GM21576 (cell line): ENCODE measurements at regions not wholly inside any gene's neighbourhood (a gene's known extent, or its start where the extent isn't known, plus 50 kb on each side); places are given as distances from the start of the nearest gene placed in this dataset.
"Not testable (repeated sequence)": the region's sequence is repeated elsewhere in the genome, so short reads cannot be mapped to it uniquely, and the experiment has no call there.

Experiments
- ATAC-seq: cut with Tn5 transposase; IDR thresholded peaks from one replicate; pipeline ENCODE4 v1.9.1; 2021; ENCODE audit warnings: mild to moderate bottlenecking, moderate library complexity; ENCODE audit not compliant: unreplicated experiment

DNA sequence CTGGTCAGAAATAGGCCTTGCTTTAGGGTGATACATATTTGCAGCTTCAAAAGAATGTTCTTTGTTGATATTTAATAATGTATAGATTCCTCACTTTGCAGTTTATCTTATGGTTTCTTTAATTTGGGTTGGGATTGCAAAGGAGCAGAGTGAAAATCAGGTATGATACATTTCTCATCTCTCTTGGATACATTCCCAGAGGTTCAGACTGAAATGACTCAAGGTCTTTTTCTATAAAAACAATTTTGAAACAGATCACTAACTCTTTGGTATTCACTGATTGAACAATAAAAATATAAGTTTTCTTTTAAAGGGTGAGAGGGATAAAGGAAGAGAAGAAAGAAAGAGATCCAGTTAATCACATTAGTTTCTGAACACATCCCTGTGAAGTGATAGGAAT is 606.5 kb upstream of the CAMK1G start:
- ATAC-seq: no peak

DNA sequence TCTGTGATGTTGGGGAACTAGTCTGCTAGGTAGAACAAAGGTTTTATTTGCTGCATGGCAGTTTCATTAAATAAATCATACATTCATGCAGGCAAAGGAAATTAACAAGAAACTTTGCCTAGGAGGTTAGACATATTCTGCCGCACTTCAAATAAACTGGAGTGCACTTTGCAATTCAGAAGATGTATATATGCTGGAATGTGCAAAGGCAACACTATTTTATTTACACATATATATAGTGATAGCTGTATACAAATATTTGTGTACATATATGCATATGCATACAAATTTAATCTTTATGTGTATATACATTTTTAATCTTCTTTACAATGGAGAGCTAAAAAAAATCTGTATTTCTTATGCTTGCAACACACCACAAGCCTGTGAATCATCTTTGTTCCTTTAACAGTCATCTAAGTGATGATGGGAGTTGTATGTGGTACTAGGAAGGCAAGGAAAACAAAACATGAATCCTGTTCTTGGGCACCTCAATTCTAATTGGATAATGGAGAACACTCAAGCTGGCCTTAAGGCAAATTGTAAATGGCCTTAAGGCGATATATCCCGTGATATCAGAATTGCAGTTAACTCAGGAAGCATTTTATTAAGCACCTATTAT is 605.8 kb upstream of the CAMK1G start:
- no peak for ATAC-seq

DNA sequence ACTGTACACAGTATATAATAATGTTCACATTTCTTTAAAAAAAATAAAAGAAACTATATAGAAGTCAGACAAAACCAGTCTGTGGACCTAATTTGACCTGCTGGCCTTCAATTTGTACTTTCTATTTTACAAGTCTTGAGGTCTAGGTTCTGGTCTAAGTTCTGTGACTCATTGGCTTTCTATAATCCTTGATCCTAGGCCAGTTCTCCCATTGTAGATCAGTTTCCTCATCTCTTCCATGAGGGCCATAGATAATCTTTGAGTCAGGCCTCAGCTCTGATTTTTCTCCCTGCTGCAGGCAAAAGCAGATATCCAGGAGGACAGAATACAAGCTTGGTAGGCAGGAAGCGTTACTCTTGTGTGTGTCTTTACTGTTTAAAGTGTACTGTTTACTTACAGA is 603.7 kb upstream of the CAMK1G start:
- no peak for ATAC-seq

DNA sequence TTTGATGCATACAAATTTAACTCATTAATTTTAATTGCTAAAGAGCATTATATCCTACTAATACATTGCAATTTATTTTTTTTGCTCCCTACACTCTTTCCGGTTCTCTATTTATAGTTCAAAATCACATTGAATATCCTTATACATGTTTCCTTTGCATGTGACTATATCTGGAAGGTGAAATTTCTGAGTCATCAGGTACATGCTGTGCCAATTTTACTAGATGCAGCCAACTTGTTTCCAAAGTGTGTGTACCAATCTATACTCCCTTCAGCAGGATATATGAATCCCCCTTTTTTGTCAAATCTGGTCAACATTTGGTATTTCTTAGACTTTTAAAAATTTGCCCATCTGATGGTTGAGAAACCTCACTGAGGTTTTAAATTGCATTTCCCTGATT is 602.9 kb upstream of the CAMK1G start:
- no peak for ATAC-seq

DNA sequence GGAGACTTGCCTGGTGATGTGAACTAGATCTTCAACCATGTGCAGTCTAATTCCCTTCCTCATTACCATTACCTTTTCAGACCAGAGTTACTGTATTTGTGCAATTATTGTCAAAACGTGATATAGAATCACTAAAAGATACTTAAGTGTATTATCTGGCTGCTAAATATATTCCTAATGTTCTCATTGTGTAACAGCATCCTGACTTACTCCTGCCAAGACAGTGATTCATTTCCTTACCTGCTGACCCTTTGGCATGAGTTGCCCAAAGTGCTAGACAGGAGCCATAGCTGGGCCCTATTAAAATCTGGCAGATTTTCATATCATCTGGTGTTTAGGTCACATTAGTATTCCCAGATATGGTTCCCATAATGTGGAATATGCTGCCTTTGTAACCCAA is 598.3 kb upstream of the CAMK1G start:
- ATAC-seq: no peak

DNA sequence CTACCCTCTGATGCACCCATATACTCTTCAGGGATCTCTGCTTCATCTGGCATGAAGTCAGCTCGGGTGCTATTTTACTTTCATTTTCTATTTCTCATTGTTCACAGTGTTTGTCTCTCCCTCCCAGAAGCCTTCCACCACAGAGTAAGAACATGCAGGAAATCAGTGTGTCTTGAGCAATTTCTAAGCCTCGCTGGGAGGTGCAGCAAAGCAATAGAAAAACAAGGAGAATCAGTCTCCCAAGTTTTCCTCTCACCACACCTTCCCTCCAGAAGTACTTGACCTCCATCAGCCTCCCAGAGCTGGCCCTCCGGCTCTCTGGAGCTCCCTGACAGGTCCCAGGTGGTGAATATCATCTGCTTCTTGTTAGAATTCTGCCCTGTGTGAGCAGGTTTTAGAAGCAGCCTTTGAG is 594.7 kb upstream of the CAMK1G start:
- peak; percentile 98 for ATAC-seq

DNA sequence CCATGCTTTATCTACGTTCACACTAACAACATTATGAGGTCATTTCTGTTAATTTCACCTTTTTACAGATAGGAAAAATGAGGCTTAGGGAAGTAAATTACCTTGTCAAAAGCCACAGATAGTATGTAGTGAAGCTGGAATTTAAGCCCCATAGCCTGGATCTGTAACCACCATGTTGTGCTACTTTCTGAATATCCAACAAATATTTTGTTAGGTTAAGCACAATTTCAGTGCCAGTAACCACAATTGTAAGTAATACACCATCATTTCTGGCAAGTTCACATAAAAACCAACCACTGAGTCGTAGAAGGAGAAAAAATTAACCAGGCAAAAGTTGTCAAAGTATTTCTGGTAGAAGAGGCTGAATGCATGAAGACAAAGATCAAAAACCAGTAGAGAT is 593.1 kb upstream of the CAMK1G start:
- no peak for ATAC-seq

DNA sequence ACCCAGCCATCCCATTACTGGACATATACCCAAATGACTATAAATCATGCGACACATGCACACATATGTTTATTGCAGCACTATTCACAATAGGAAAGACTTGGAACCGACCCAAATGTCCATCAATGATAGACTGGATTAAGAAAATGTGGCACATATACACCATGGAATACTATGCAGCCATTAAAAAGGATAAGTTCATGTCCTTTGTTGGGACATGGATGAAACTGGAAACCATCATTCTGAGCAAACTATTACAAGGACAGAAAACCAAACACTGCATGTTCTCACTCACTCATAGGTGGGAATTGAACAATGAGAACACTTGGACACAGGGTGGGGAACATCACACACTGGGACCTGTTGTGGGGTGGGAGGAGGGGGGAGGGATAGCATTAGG is 586.5 kb upstream of the CAMK1G start:
- not testable (repeated sequence) for ATAC-seq

DNA sequence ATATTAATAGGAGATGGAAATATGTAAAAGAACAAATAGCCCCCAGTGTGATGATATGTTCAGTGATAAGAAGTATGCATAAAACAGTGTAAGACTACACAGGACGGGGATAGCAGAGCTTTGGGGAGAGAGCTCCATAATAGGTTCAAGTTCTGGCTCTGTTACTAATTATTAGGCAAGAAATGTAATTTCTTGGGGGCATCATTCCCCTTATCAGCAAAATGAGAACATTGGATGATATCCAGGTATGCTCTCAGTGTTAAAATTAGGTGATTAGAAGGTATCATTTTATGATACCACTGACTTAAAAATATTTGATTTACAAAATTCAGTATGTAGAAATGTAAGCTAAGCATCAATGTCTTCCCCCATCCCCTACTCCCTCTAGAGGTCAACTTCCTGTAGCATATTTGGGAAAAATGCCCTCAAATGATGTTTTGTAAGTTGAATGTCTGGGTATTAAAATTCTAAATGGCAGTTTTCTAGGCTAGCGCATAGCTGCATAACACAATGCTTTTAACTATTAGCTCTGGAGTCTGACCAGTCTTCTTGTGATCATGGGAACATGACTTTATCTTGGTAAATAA is 585.7 kb upstream of the CAMK1G start:
- ATAC-seq: no peak

DNA sequence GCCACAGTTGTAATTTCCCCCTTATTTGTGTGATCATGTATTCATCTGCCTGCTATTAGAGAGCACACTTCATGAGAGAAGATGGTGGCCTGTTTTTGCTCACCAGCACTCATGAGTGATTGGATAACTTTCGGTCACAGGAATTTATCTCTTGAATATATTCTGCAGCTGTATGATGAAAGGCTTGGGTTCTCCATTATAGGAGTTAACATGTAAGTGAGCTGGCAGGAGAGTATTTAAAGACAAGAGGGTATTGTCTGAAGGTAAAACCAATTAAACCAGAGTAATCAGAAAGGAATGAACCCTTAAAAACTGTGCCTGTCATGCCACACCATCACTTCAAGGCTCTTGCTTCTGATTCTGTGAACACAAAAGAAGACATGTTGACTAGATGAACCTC is 574.9 kb upstream of the CAMK1G start:
- ATAC-seq: no peak

DNA sequence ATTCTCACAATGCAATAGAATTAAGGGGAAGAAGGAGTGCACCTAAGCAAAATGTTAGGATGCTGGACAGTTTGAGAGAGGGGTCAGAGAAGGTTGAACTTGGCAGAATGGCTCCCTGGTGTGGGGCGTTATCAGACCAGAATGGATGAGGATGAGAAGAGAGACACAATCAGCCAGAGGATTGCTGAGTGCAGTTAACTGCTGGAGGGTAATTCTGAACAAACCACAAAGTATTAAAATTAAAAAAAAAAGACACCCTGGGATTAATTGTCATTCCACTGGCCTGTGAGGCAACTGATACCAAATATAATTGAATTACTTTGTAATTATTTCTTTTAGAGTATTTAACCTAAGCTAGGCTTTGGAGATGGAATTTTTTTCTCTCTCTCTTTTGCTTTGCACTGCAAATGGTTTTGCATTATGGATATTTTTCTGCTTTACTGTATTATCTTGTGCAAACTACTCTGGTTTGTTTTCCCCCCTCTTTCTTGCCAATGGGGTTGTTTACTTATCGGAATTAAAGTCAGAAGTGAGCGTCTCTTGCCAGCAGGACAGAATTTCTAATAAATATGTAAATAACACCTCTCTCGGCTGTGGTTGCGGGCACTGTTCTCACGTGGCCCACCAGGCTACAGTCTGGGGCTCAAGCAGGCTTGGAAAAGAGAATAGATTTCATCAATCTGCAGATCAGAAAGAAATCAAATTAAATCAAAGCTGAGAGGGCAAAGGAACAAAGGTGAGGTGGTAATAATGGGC is 572.9 kb upstream of the CAMK1G start:
- ATAC-seq: no peak

DNA sequence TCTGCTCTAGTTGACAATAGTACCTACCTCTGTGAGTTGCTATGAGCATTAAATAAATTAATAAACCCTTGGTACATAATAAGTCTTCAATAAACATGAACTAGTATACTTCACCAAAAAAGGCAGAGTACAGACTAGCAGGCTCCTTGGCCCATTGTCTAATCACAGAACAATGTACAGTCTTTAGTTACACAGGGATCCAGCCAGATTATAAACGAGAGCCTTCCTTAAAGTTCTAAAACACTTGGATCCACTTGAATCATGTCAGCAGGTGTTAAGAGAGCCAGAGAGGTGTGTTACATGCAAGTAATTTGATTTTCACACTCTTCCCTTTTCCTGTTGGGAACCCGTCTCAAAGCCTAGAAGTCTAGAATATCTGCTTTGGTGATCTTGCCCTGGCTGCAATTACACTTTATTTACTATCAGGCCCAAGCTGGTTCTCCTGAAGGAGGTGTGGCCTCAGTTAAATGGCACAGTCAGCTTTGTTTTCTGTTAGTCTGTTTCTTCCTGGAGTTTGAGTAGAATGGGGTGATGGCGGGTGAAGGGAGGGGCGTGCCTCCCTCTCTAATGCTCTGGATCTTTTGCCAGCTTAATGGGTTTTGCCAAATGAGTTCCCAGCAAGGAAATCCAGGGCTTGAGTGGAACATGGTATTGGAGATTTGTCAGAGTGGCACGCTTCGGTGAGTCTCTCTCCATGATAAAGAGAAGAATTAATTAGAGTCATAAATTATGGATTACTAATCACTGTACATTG is 570.9 kb upstream of the CAMK1G start:
- no peak for ATAC-seq

DNA sequence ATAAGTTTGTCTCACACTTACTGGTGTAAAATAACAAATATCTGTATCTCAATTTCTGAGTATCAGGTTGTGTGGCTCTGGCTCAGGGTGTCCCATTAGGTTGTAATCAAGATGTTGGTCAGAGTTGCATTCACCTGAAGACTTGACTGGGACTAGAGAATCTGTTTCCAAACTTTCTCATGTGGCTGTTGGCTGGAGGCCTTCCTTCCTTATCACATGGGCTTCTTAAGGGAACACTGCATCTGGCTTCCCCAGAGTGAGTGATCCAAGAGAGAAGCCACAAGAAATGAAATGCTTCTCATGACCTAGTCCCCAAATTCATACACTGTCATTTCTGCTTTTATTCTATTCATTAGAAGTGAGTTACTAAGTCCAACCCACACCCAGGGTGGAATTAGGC is 568.4 kb upstream of the CAMK1G start:
- ATAC-seq: no peak

DNA sequence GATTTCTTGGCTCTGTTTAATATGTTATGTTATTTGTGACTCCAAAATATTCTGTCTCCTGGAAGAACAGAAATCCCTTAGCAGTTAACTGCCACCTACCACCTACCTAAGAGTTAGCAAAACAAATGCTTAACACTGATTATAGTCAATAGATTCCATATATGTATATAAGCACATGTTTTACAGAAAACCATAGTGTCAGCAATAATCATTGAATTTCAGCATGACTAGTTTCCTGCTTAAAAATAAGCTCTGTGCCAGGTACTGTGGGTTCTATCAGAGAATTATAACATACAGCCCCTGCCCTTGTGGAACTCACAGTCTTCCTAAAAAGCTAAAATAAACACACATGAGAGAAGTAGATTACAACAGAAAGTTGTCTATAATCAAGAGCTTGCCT is 561.9 kb upstream of the CAMK1G start:
- no peak for ATAC-seq

DNA sequence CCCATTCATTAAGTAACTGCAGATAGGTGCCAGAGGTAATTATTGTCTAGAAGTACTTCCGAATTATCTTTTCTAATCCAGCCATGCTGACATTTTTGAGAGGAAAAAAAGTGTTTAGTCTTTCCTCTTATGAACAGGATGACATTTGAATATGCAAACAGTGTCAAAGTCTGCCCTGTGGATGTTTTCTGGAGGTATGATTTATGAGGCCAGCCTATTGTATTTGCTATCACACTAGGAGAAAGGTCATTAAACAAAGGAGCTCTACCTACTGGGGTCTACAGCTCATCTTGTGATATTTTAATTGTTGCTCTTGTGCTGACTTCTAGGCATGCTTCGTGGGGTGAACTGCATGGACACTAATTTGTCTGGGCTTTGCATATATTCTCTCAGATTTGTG is 559.7 kb upstream of the CAMK1G start:
- no peak for ATAC-seq

DNA sequence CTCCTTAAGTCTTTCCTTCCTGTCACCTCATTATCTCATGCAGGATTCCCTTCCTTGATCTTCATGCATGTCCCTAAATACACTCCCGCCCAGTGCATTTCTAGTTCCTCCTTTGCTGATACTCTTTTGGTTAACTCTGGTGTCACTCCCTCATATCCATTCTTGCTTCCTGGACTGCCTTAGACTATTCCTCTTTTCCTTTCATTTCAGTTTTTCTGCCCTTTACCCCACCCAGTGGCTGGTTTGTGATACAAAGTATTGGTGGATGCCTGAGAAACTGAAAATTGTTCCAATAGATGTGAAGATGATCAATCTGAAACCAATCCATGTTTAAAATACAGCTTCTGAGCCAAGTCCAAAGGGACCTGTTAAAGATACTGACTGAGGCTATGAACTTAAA is 553.8 kb upstream of the CAMK1G start:
- no peak for ATAC-seq

DNA sequence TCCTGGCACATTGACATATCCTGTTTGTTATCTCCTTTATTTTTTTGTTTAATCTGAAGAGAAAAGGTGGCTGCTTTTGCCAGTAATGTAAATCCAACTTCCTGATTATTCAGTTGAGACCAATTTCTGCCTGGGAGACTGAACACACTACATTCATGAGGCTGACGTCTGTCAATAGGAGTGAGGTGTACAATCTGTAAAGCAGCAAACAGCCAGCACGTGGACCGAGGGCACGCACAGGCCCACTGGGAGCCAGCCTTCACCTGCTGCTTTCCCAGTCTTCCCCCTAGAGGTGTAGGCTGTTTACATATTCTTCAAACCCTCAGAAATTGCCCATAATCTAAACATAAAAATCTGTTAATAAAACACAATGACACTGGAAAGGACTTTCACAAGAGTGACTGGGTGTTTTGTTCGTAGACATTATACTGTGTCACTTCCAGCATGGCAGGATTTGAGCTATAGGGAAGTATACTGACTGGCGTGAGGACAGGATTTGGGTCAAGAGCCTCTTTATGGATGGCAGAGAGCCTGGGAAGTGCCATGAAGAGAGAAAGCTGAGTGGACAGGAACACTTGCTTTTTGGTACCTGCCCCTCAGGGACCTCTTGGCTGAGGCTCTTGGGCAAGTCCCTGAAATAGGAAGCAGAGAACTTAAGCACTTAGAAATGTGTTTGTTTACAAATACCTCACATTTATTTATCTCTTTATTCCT is 552.9 kb upstream of the CAMK1G start:
- no peak for ATAC-seq

DNA sequence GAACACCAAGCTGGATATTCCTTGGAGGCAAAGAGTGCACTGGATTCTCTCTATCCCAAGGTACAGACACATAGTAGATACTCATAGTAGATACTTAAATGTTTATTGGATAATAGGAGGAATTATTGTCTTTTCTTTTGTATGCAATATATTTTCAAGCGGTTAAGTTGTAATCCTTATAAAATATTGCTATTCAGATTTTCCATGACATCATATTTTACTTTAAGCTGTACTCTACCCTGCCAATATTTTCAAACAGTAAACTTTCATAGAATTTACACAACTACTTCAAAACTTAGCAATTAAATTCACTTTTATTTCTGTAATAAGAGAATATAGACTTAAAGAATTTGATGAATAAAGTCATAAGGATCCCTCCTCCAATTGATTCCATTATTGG is 546.5 kb upstream of the CAMK1G start:
- ATAC-seq: no peak

DNA sequence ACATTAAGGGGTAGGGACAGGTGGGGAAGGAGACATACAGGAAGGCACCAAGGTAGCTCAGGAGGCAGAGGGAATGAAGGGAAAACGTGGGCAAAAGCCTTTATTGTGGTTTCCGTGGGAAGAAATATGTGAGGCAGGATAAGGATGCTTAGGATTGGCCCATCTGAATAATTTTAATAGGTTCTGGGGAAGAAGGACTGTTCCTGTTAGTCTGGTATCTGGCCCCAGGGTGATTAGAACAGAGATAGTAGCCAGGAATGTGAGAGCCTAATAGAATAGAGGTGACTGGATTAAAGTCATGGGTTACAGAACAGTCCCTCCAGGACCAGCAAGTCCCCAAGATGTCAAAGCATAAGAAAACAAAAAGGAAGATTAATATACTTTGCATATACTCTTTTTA is 545.2 kb upstream of the CAMK1G start:
- ATAC-seq: no peak

DNA sequence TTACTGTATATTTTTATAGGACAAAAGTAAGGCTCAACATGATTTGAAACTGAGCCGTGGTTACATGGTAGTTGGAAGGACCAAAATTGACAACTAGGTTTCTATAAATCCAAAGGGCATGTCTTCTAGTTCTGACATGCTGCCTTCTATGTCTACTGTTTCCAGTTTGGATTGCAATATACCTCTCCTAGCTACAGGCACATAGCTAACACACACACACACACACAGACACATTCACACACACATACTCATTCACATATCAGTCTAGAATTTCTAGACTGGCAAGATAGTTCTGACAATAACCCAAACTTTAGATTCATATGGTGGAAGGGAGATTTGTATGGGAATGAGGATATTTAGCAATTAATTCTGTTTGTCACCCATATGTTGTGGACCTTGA is 544.8 kb upstream of the CAMK1G start:
- no peak for ATAC-seq

DNA sequence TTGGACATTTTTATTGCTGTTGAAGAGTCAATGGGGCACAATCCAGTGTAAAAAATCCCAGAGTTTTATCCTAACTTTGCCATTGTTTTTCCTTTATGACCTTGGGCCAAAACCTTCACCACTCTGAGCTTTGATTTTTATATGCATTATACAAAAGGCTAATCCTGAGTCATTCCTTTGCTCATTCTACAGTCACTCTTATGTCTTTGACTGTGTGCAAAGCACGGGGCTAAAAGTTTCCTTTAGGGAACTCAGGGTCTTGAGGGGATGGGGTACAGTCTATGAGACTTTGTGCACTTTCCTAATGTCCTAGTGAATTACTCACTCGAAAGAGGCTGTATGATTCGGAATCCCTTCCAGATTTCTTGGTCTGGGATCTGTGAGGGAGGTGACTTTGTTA is 543.2 kb upstream of the CAMK1G start:
- no peak for ATAC-seq
